Heart left ventricle (tissue), 16 donors: ENCODE measurements at regions not wholly inside any gene's neighbourhood (a gene's known extent, or its start where the extent isn't known, plus 50 kb on each side); places are given as distances from the start of the nearest gene placed in this dataset.

Experiments used
- ATAC-seq, 4 donors: fragments of 200-7000 bp; cut with Tn5 transposase; one replicate each; pipeline ENCODE4 v1.9.1; 2020 to 2022; ENCODE audit warnings: moderate library complexity in 4 of 4, mild to moderate bottlenecking in 3 of 4, moderate number of reproducible peaks in 1 of 4
- DNase-seq, 5 donors: peaks; one replicate each; pipeline ENCODE4 v3.0.0-alpha.2; 2020
- H3K27ac ChIP-seq, 12 donors: fragments of 200-600 bp; sonication (generic) in 4 of 12; one replicate each; pipeline versions ENCODE4 v1.5.0 to v1.8.0; 2016 to 2022; ENCODE audit warnings: mild to moderate bottlenecking in 2 of 12
- H3K27me3 ChIP-seq, 9 donors: fragments of 200-600 bp; sonication (generic) in 2 of 9; one replicate each; pipeline versions ENCODE4 v1.5.1 to v1.8.0; 2016 to 2022; ENCODE audit warnings: mild to moderate bottlenecking in 3 of 9
- H3K36me3 ChIP-seq, 9 donors: fragments of 200-600 bp; sonication (generic) in 2 of 9; one replicate each; pipeline versions ENCODE4 v1.5.0 to v1.8.0; 2018 to 2022; ENCODE audit warnings: mild to moderate bottlenecking in 2 of 9
- H3K4me1 ChIP-seq, 12 donors: fragments of 200-600 bp; sonication (generic) in 4 of 12; one replicate each; pipeline versions ENCODE4 v1.5.0 to v1.8.0; 2016 to 2022; ENCODE audit warnings: mild to moderate bottlenecking in 3 of 12
- H3K4me3 ChIP-seq, 12 donors: fragments of 200-600 bp; sonication (generic) in 4 of 12; one replicate each; pipeline versions ENCODE4 v1.5.0 to v1.8.0; 2017 to 2022; ENCODE audit warnings: mild to moderate bottlenecking in 9 of 12, moderate library complexity in 4 of 12
- H3K9me3 ChIP-seq, 12 donors: fragments of 200-600 bp; sonication (generic) in 4 of 12; one replicate each; pipeline versions ENCODE4 v1.5.0 to v1.8.0; 2016 to 2022; ENCODE audit warnings: mild to moderate bottlenecking in 1 of 12
- POLR2A ChIP-seq, 2 donors: fragments of 450-650 bp; IDR thresholded peaks; one replicate each; pipeline ENCODE4 v1.6.1; 2017; ENCODE audit warnings: antibody characterized with exemption in 2 of 2, mild to moderate bottlenecking in 2 of 2, moderate library complexity in 2 of 2
- WGBS, 4 donors: extraction: QIAGEN DNeasy Blood & Tissue Kit in 2 of 4; methylation state at CpG; one replicate each; pipeline versions ENCODE4 v1.1.5 to v1.1.7; 2013 to 2018; 5-methylcytosine and 5-hydroxymethylcytosine counted together
- intact Hi-C, 10 donors: fragments of 100-400 bp; cut with DNase I; formaldehyde crosslinking; loops; one replicate each; pipeline versions ENCODE4 v1.11.1 to v1.14.2; 2022
- TF ChIP-seq, protein P1 (sequence below), 12 donors: fragments of 200-600 bp; sonication (generic) in 4 of 12; IDR thresholded peaks; one replicate each; pipeline versions ENCODE4 v1.5.0 to v1.8.0; 2018 to 2022; ENCODE audit warnings: antibody characterized with exemption in 12 of 12, mild to moderate bottlenecking in 5 of 12
- donor health status: ischemic (EF 13 %, LVEDD 7.1; RV severe dilation, severe dysfunction).
- donor health status: healthy with polysubstance abuse.
- donor health status: DM: no; HTN: yes; CAD: no.
- donor health status: DM: no; HTN: no; CAD: no.
- donor health status: ischemic (EF 25% LVEDD 6.9; RV normal size, moderate dysfunction).
- donor health status: ischemic (EF 25% LVEDD 5.7; RV mildly dilated, moderate dysfunction).
- donor health status: healthy.
- donor health status: DM: yes; HTN: yes; CAD: no.
- donor health status: ischemic (EF 35%, LVEDD 5.7; RV mildly dilated, moderate dysfunction).
- donor health status: nonischemic (EF 11% LVEDD 7.7; RV severe dilation, severe dysfunction).
- donor health status: DM: yes; HTN: yes; CAD: no.
- donor health status: PGD.
- donor health status: ischemic (EF 29% LVEDD 5.4; RV normal size, mild dysfunction).
- donor health status: nonischemic (EF 23%, LVEDD 6.1; RV moderate dilation, normal function).

DNA sequence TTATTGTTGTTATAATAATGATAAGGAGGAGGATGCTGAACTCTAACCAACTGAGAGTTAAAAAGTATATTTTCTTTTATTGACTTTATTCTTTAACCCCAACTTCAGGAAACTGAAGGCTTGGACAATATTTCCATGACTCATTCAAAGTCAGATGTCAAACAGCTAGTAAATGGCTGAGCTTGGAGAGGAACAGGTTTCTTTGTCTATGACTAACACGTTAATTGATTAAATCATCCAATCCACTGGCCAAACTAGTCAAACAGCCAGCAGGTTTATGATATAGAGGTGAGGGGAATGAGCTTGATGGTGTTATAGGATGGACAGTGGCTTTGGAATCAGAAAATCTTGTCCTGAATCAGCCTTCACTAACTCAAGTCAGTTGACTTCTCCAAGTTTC is 119.1 kb upstream of the WDR11 start:
- H3K9me3 ChIP-seq, result no peaks in the 10 kb centered on the region
- 63 to 82% (median 66%) methylated on average over 1 of the region's 1 CpG for WGBS, 4 donors
- H3K36me3 ChIP-seq, result no peaks in the 10 kb centered on the region
- peaks cover 0 to 4% (median 0%) of the 10 kb centered on the region in 9 donors for H3K27me3 ChIP-seq
- intact Hi-C loops, result loop anchor here in 1 of 10 donors (10.0 kb wide), 1 partner anchor 307 kb away; no protein-coding TSS in a partner anchor
- no peak overlapping the region for H3K4me3 ChIP-seq
- DNase-seq, result no peak
- no peak overlapping the region for H3K27ac ChIP-seq
- ATAC-seq, result no peak
- H3K4me1 ChIP-seq, result no peaks in the 10 kb centered on the region
- TF ChIP-seq, protein P1, sequence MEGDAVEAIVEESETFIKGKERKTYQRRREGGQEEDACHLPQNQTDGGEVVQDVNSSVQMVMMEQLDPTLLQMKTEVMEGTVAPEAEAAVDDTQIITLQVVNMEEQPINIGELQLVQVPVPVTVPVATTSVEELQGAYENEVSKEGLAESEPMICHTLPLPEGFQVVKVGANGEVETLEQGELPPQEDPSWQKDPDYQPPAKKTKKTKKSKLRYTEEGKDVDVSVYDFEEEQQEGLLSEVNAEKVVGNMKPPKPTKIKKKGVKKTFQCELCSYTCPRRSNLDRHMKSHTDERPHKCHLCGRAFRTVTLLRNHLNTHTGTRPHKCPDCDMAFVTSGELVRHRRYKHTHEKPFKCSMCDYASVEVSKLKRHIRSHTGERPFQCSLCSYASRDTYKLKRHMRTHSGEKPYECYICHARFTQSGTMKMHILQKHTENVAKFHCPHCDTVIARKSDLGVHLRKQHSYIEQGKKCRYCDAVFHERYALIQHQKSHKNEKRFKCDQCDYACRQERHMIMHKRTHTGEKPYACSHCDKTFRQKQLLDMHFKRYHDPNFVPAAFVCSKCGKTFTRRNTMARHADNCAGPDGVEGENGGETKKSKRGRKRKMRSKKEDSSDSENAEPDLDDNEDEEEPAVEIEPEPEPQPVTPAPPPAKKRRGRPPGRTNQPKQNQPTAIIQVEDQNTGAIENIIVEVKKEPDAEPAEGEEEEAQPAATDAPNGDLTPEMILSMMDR (IDR thresholded peaks at IDR 0.05), result no peak
- TF ChIP-seq POLR2A (IDR thresholded peaks at IDR 0.05), result no peak

DNA sequence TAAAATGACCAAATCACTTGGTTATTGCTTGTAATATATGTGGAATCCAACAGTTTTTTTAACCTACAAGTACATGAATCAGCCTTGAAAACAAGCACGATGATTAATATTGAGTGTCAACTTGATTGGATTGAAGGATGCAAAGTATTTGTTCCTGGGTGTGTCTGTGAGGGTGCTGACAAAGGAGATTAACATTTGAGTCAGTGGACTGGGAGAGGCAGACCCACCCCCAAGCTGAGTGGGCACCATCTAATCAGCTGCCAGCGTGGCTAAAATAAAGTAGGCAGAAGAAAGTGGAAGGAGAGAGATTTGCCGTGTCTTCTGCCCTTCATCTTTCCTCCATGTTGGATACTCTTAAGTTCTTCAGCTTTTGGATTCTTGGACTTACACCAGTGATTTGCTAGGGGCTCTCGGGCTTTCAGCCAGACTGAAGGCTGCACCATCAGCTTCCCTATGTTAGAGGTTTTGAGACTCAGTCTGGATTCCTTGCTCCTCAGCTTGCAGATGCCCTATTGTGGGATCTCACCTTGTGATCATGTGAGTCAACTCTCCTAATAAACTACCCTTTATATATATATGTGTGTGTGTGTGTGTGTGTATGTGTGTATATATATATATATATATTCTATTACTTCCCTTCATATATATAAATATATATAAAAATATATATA is 118.4 kb upstream of the WDR11 start:
- TF ChIP-seq POLR2A (IDR thresholded peaks at IDR 0.05), result no peak
- TF ChIP-seq, protein P1 (IDR thresholded peaks at IDR 0.05), result no peak

DNA sequence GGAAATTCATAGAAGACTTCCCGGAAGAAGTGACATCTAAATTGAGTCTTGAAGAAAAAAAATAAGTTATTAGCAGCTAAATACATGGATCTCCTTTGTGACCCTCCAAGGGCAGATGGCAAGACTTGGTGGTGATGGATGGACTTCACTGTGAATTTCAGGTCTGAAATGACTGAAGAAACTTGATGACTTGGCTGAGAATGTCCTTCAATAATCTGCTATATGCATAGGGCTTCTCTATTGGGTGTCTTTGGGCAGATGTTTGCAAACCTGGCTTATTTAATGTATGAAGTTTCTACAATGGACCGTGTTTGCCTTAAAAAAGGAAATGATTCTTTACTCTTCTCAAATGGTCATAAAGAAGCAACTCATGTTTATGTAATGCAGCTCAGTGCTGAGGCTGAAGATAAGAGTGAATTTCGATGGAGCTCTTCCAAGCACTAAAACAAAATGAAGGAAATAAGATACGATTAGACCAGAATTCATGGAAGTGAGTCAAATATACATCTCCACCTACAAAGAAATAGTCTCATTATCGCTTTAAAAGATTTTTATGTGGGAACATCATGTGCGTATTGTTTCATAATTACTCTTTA is 116.6 kb upstream of the WDR11 start:
- 59 to 65% (median 61%) methylated on average over 6 of the region's 6 CpGs for WGBS, 4 donors
- Histone ChIP-seq H3K36me3 (no peaks in the 10 kb centered on the region), H3K9me3 (no peaks in the 10 kb centered on the region), H3K27me3 (peaks cover 0 to 8% (median 0%) of the 10 kb centered on the region in 9 donors), H3K4me1 (no peaks in the 10 kb centered on the region), H3K27ac (no peak overlapping the region), H3K4me3 (no peak overlapping the region)
- intact Hi-C loops, result loop anchor here in 5 of 10 donors (5.0 to 10.0 kb wide), 2 partner anchors 310 to 312 kb away; no protein-coding TSS in a partner anchor
- ATAC-seq (no peak), DNase-seq (no peak)
- TF ChIP-seq, protein P1 (IDR thresholded peaks at IDR 0.05), result no peak
- no peak for TF ChIP-seq POLR2A (IDR thresholded peaks at IDR 0.05)

More for the DNA sequence above, 118.4 kb upstream of the WDR11 start:
- Histone ChIP-seq H3K27me3 (peaks cover 0 to 4% (median 0%) of the 10 kb centered on the region in 9 donors), H3K9me3 (no peaks in the 10 kb centered on the region), H3K4me1 (no peaks in the 10 kb centered on the region), H3K27ac (no peak overlapping the region), H3K4me3 (no peak overlapping the region), H3K36me3 (no peaks in the 10 kb centered on the region)
- no peak for DNase-seq
- WGBS, 4 donors, result 66 to 93% (median 81%) methylated on average over 4 of the region's 4 CpGs
- intact Hi-C loops, result loop anchor here in 1 of 10 donors (10.0 kb wide), 1 partner anchor 308 kb away; no protein-coding TSS in a partner anchor
- ATAC-seq, result no peak

DNA sequence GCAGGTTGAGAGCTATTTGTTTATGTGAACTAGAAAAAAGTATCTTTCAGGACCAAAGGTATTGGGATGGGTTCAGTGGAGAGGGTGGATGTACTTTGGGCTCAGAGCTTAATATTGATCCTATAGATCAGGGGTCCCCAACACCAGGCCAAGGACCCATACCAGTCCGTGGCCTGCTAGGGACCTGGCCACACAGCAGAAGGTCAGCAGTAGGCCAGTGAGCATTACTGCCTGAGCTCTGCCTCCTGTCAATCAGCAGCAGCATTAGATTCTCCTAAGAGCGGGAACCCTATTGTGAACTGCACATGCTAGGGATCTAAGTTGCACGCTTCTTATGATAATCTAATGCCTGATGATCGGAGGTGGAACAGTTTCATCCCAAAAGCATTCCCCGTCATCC is 115.8 kb upstream of the WDR11 start:
- intact Hi-C loops, result loop anchor here in 5 of 10 donors (5.0 to 10.0 kb wide), 2 partner anchors 311 to 313 kb away; no protein-coding TSS in a partner anchor
- ATAC-seq (no peak), DNase-seq (no peak)

More for the DNA sequence above, 115.8 kb upstream of the WDR11 start:
- Histone ChIP-seq H3K9me3 (no peaks in the 10 kb centered on the region), H3K4me1 (no peaks in the 10 kb centered on the region), H3K36me3 (no peaks in the 10 kb centered on the region), H3K27ac (no peak overlapping the region), H3K4me3 (no peak overlapping the region), H3K27me3 (peaks cover 0 to 16% (median 0%) of the 10 kb centered on the region in 9 donors)
- TF ChIP-seq POLR2A (IDR thresholded peaks at IDR 0.05), result no peak
- TF ChIP-seq, protein P1 (IDR thresholded peaks at IDR 0.05), result no peak
- WGBS, 4 donors, result 78 to 83% (median 80%) methylated on average over 5 of the region's 5 CpGs
